Sigmoid colon (tissue), 4 donors: ENCODE measurements at regions not wholly inside any gene's neighbourhood (a gene's known extent, or its start where the extent isn't known, plus 50 kb on each side); places are given as distances from the start of the nearest gene placed in this dataset.

Experiments used
- EP300 ChIP-seq, 4 donors: sonication (generic); formaldehyde crosslinking; IDR thresholded peaks; one replicate each; pipeline ENCODE4 v1.6.1; 2017; ENCODE audit warnings: antibody characterized with exemption in 4 of 4
- POLR2A ChIP-seq, 2 donors: fragments of 450-650 bp; IDR thresholded peaks; one replicate each; pipeline ENCODE4 v1.6.1; 2016; ENCODE audit warnings: antibody characterized with exemption in 2 of 2, mild to moderate bottlenecking in 2 of 2, moderate library complexity in 2 of 2
- POLR2AphosphoS5 ChIP-seq, 4 donors: sonication (generic); formaldehyde crosslinking; IDR thresholded peaks; one replicate each; pipeline ENCODE4 v1.6.1; 2017; ENCODE audit warnings: antibody characterized with exemption in 4 of 4
- TF ChIP-seq, protein P1 (sequence below), 4 experiments: fragments of 450-650 bp in 3 of 4; fragments of 200-600 bp in 1 of 4; IDR thresholded peaks; one replicate each; pipeline ENCODE4 v1.5.1; 2016 to 2019; ENCODE audit warnings: antibody characterized with exemption in 4 of 4, mild to moderate bottlenecking in 3 of 4, moderate library complexity in 2 of 4

DNA sequence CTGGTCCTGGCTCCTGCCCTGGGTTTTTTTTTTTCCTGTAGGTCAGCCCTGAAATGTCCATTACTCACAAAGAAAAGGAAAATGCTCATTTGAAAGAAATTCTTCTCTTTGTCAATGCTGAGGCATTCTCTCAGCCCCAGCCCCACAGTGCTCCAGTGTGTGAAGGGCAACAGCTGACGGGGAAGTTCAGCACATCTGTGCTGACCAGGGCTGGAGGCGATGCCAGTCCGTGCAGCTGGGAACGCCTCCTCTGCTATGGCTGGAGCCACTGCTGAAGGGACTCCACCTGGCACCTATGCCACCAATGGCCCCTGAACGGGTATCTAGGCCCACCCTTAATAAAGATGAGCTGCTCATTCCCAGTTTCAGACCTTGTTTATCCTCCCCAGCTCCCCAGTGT lies 71.9 kb upstream of the SLCO4A1 start:
- TF ChIP-seq, protein P1, sequence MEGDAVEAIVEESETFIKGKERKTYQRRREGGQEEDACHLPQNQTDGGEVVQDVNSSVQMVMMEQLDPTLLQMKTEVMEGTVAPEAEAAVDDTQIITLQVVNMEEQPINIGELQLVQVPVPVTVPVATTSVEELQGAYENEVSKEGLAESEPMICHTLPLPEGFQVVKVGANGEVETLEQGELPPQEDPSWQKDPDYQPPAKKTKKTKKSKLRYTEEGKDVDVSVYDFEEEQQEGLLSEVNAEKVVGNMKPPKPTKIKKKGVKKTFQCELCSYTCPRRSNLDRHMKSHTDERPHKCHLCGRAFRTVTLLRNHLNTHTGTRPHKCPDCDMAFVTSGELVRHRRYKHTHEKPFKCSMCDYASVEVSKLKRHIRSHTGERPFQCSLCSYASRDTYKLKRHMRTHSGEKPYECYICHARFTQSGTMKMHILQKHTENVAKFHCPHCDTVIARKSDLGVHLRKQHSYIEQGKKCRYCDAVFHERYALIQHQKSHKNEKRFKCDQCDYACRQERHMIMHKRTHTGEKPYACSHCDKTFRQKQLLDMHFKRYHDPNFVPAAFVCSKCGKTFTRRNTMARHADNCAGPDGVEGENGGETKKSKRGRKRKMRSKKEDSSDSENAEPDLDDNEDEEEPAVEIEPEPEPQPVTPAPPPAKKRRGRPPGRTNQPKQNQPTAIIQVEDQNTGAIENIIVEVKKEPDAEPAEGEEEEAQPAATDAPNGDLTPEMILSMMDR (IDR thresholded peaks at IDR 0.05): no peak
- TF ChIP-seq POLR2A (IDR thresholded peaks at IDR 0.05): no peak
- TF ChIP-seq EP300 (IDR thresholded peaks at IDR 0.05): no peak
- TF ChIP-seq POLR2AphosphoS5 (IDR thresholded peaks at IDR 0.05): no peak
